Karpas-422 (cell line): ENCODE measurements at regions not wholly inside any gene's neighbourhood (a gene's known extent, or its start where the extent isn't known, plus 50 kb on each side); places are given as distances from the start of the nearest gene placed in this dataset.
A peak's percentile ranks its signal among the peaks of the same experiment; 100 is the strongest.

ENCODE experiments used
- DNase-seq: peaks from one replicate; pipeline ENCODE4 v3.0.0-alpha.2; 2015
- H2AFZ ChIP-seq: fragments of 200-600 bp; sonication (generic); 2 replicates; pipeline ENCODE4 v1.6.1; 2014; ENCODE audit warnings: antibody characterized with exemption, low read length, mixed read lengths
- H3K27ac ChIP-seq: fragments of 200-600 bp; sonication (generic); 2 replicates; pipeline ENCODE4 v1.5.1; 2014; ENCODE audit warnings: mild to moderate bottlenecking, low read length, moderate library complexity
- H3K27me3 ChIP-seq: fragments of 200-600 bp; sonication (generic); 2 replicates; pipeline ENCODE4 v1.6.1; 2014; ENCODE audit warnings: low read length, mixed read lengths
- H3K36me3 ChIP-seq: fragments of 200-600 bp; sonication (generic); 2 replicates; pipeline ENCODE4 v1.6.1; 2014; ENCODE audit warnings: low read length, mixed read lengths; ENCODE audit not compliant: insufficient read depth
- H3K4me1 ChIP-seq: fragments of 200-600 bp; sonication (generic); 2 replicates; pipeline ENCODE4 v1.6.1; 2014; ENCODE audit warnings: mild to moderate bottlenecking, low read length, mixed read lengths
- H3K4me2 ChIP-seq: fragments of 200-600 bp; sonication (generic); 2 replicates; pipeline ENCODE4 v1.6.1; 2014; ENCODE audit warnings: low read length, low read depth, mild to moderate bottlenecking; ENCODE audit not compliant: poor library complexity, severe bottlenecking
- H3K4me3 ChIP-seq: fragments of 200-600 bp; sonication (generic); 2 replicates; pipeline ENCODE4 v1.5.1; 2014; ENCODE audit warnings: mild to moderate bottlenecking, antibody characterized with exemption, low read length, mixed read lengths
- H3K79me2 ChIP-seq: fragments of 200-600 bp; sonication (generic); 2 replicates; pipeline ENCODE4 v1.6.1; 2014; ENCODE audit warnings: mild to moderate bottlenecking, low read length, mixed read lengths
- H3K9ac ChIP-seq: fragments of 200-600 bp; sonication (generic); 2 replicates; pipeline ENCODE4 v1.6.0; 2014; ENCODE audit warnings: low read length
- H3K9me2 ChIP-seq: fragments of 200-600 bp; sonication (generic), shearing (Covaris generic); replicated peaks from 2 replicates; pipeline ENCODE4 v1.6.0; 2014; ENCODE audit warnings: mild to moderate bottlenecking, low read length, moderate library complexity; ENCODE audit not compliant: insufficient read depth
- H3K9me3 ChIP-seq: fragments of 300-700, 200-600 bp; sonication (generic); 2 replicates; pipeline ENCODE4 v1.6.1; 2014; ENCODE audit warnings: low read length, mixed read lengths
- H4K20me1 ChIP-seq: fragments of 200-600 bp; sonication (generic); 2 replicates; pipeline ENCODE4 v1.6.1; 2014; ENCODE audit warnings: mild to moderate bottlenecking, antibody characterized with exemption, low read length, low read depth; ENCODE audit not compliant: insufficient read depth

- Histone ChIP-seq H3K9me3 (no peaks in the 10 kb centered on the region), H3K27ac (no peak overlapping the region), H3K79me2 (no peaks in the 10 kb centered on the region), H3K27me3 (no peaks in the 10 kb centered on the region), H4K20me1 (no peaks in the 10 kb centered on the region), H3K4me1 (peaks cover 8% of the 10 kb centered on the region; the same call in 1 of the 2 replicates), H3K4me3 (no peak overlapping the region), H3K4me2 (no peak overlapping the region), H3K9me2 (no peaks in the 10 kb centered on the region), H2AFZ (no peak overlapping the region), H3K9ac (no peak overlapping the region), H3K36me3 (no peaks in the 10 kb centered on the region)
- DNase-seq, result no peak
Observed at GRCh38 chr4:26021417-26022345, 107.7 kb downstream of the SMIM20 start.

GRCh38 chr4:26022346-26023202 is 108.6 kb downstream of the SMIM20 start:
- no peak for DNase-seq
- H3K4me3 ChIP-seq, result no peak overlapping the region
- no peak overlapping the region for H3K4me2 ChIP-seq
- H3K9ac ChIP-seq, result no peak overlapping the region
- no peaks in the 10 kb centered on the region for H3K27me3 ChIP-seq
- no peaks in the 10 kb centered on the region for H3K79me2 ChIP-seq
- H3K9me2 ChIP-seq, result no peaks in the 10 kb centered on the region
- H4K20me1 ChIP-seq, result no peaks in the 10 kb centered on the region
- no peaks in the 10 kb centered on the region for H3K9me3 ChIP-seq
- H3K36me3 ChIP-seq, result no peaks in the 10 kb centered on the region
- no peak overlapping the region for H2AFZ ChIP-seq
- H3K4me1 ChIP-seq, result peaks cover 8% of the 10 kb centered on the region; the same call in 1 of the 2 replicates
- H3K27ac ChIP-seq, result no peak overlapping the region

- H3K9ac ChIP-seq, result no peak overlapping the region
- no peaks in the 10 kb centered on the region for H3K9me3 ChIP-seq
- no peak for DNase-seq
- no peak overlapping the region for H3K27ac ChIP-seq
- no peaks in the 10 kb centered on the region for H3K9me2 ChIP-seq
- no peaks in the 10 kb centered on the region for H4K20me1 ChIP-seq
- no peaks in the 10 kb centered on the region for H3K27me3 ChIP-seq
- peaks cover 8% of the 10 kb centered on the region; the same call in 1 of the 2 replicates for H3K4me1 ChIP-seq
- no peaks in the 10 kb centered on the region for H3K36me3 ChIP-seq
- H3K4me2 ChIP-seq, result no peak overlapping the region
- H3K79me2 ChIP-seq, result no peaks in the 10 kb centered on the region
- H2AFZ ChIP-seq, result no peak overlapping the region
- no peak overlapping the region for H3K4me3 ChIP-seq
Observed at GRCh38 chr4:26023203-26023972, 109.4 kb downstream of the SMIM20 start.

- Histone ChIP-seq H3K9ac (no peak overlapping the region), H3K79me2 (no peaks in the 10 kb centered on the region), H3K36me3 (no peaks in the 10 kb centered on the region), H3K27me3 (no peaks in the 10 kb centered on the region), H3K4me3 (no peak overlapping the region), H3K4me1 (peaks cover 14% of the 10 kb centered on the region), H2AFZ (no peak overlapping the region), H3K9me2 (no peaks in the 10 kb centered on the region), H3K9me3 (no peaks in the 10 kb centered on the region), H3K27ac (no peak overlapping the region), H3K4me2 (no peak overlapping the region), H4K20me1 (no peaks in the 10 kb centered on the region)
- no peak for DNase-seq
Observed at GRCh38 chr4:26024079-26024478, 110.1 kb downstream of the SMIM20 start.

- Histone ChIP-seq H3K4me2 (peak overlapping the region; percentile 62), H2AFZ (peak overlapping the region; percentile 59; the same call in 1 of the 2 replicates), H3K9ac (0 out of 2 replicates have a peak overlapping the region, but pooled peaks have one; percentile 39)
Observed at GRCh38 chr4:26028133-26028792, 114.2 kb downstream of the SMIM20 start.

GRCh38 chr4:26028793-26029567 is 115.0 kb downstream of the SMIM20 start:
- Histone ChIP-seq H3K27me3 (no peaks in the 10 kb centered on the region), H3K9me2 (no peaks in the 10 kb centered on the region), H3K79me2 (no peaks in the 10 kb centered on the region), H3K9me3 (no peaks in the 10 kb centered on the region), H3K4me2 (peak overlapping the region; percentile 62), H4K20me1 (no peaks in the 10 kb centered on the region), H3K4me1 (peaks cover 11% of the 10 kb centered on the region), H2AFZ (peak overlapping the region; percentile 59; the same call in 1 of the 2 replicates), H3K9ac (peak overlapping the region; percentile 39), H3K4me3 (peak overlapping the region; percentile 45; the same call in 1 of the 2 replicates), H3K27ac (no peak overlapping the region), H3K36me3 (no peaks in the 10 kb centered on the region)
- peak; percentile 74 for DNase-seq

More at GRCh38 chr4:26028133-26028792, 114.2 kb downstream of the SMIM20 start:
- no peaks in the 10 kb centered on the region for H3K9me3 ChIP-seq
- no peak overlapping the region for H3K27ac ChIP-seq
- no peaks in the 10 kb centered on the region for H3K36me3 ChIP-seq
- no peaks in the 10 kb centered on the region for H3K79me2 ChIP-seq
- no peaks in the 10 kb centered on the region for H3K9me2 ChIP-seq
- peaks cover 11% of the 10 kb centered on the region for H3K4me1 ChIP-seq
- no peak for DNase-seq
- no peaks in the 10 kb centered on the region for H3K27me3 ChIP-seq
- no peaks in the 10 kb centered on the region for H4K20me1 ChIP-seq
- H3K4me3 ChIP-seq, result peak overlapping the region; percentile 45; the same call in 1 of the 2 replicates

- no peak overlapping the region for H2AFZ ChIP-seq
- no peak overlapping the region for H3K4me3 ChIP-seq
- peaks cover 11% of the 10 kb centered on the region for H3K4me1 ChIP-seq
- H3K27me3 ChIP-seq, result no peaks in the 10 kb centered on the region
- DNase-seq, result no peak
- no peak overlapping the region for H3K27ac ChIP-seq
- H3K9me2 ChIP-seq, result no peaks in the 10 kb centered on the region
- H3K79me2 ChIP-seq, result no peaks in the 10 kb centered on the region
- H3K9me3 ChIP-seq, result no peaks in the 10 kb centered on the region
- H3K9ac ChIP-seq, result no peak overlapping the region
- H3K36me3 ChIP-seq, result no peaks in the 10 kb centered on the region
- H4K20me1 ChIP-seq, result no peaks in the 10 kb centered on the region
- H3K4me2 ChIP-seq, result peak overlapping the region; percentile 62
Observed at GRCh38 chr4:26029568-26030131, 115.6 kb downstream of the SMIM20 start.
